Esophagus (tissue), 2 donors: ENCODE measurements at regions not wholly inside any gene's neighbourhood (a gene's known extent, or its start where the extent isn't known, plus 50 kb on each side); places are given as distances from the start of the nearest gene placed in this dataset.

ENCODE experiments used
- H3K27ac ChIP-seq, 2 donors: one replicate each; pipeline ENCODE4 v1.5.1; 2013; ENCODE audit warnings: low read depth in 2 of 2, mild to moderate bottlenecking in 2 of 2, inconsistent platforms in 1 of 2, low read length in 1 of 2, moderate library complexity in 1 of 2
- H3K27me3 ChIP-seq, 2 donors: one replicate each; pipeline ENCODE4 v1.6.1; 2013; ENCODE audit warnings: low read length in 2 of 2, control low read depth in 1 of 2, mild to moderate bottlenecking in 1 of 2; ENCODE audit not compliant: insufficient read depth in 2 of 2, control insufficient read depth in 1 of 2
- H3K36me3 ChIP-seq, 2 donors: one replicate each; pipeline ENCODE4 v1.6.1; 2013; ENCODE audit warnings: low read length in 1 of 2; ENCODE audit not compliant: control insufficient read depth in 2 of 2, insufficient read depth in 2 of 2
- H3K4me1 ChIP-seq, 2 donors: one replicate each; pipeline ENCODE4 v1.6.1; 2013; ENCODE audit warnings: low read length in 1 of 2; ENCODE audit not compliant: control insufficient read depth in 2 of 2, insufficient read depth in 2 of 2
- H3K4me3 ChIP-seq, 2 donors: one replicate each; pipeline ENCODE4 v1.5.1; 2013; ENCODE audit warnings: low read length in 2 of 2, mild to moderate bottlenecking in 2 of 2, low read depth in 1 of 2, moderate library complexity in 1 of 2
- H3K9me3 ChIP-seq, 2 donors: one replicate each; pipeline ENCODE4 v1.6.1; 2013; ENCODE audit warnings: mild to moderate bottlenecking in 2 of 2, low read depth in 1 of 2, low read length in 1 of 2, moderate library complexity in 1 of 2; ENCODE audit not compliant: control insufficient read depth in 2 of 2, insufficient read depth in 1 of 2
- WGBS, 2 donors: extraction: QIAGEN DNeasy Blood & Tissue Kit; methylation state at CpG; one replicate each; pipeline ENCODE4 v1.1.7; 2013; 5-methylcytosine and 5-hydroxymethylcytosine counted together
- donor health status: healthy with polysubstance abuse.
- donor health status: Bipolar disorder and iron deficiency.

GRCh38 chr15:31801152-31801551 is 229.2 kb upstream of the CHRNA7 start:
- Histone ChIP-seq H3K27ac (no peak overlapping the region), H3K27me3 (no peaks in the 10 kb centered on the region), H3K9me3 (no peaks in the 10 kb centered on the region), H3K36me3 (no peaks in the 10 kb centered on the region), H3K4me1 (no peaks in the 10 kb centered on the region), H3K4me3 (no peak overlapping the region)
- WGBS, 2 donors = 70 to 79% methylated on average over 5 of the region's 5 CpGs

- 64 to 77% methylated on average over 3 of the region's 3 CpGs for WGBS, 2 donors
- Histone ChIP-seq H3K4me3 (no peak overlapping the region), H3K9me3 (no peaks in the 10 kb centered on the region), H3K27ac (no peak overlapping the region), H3K4me1 (no peaks in the 10 kb centered on the region), H3K36me3 (no peaks in the 10 kb centered on the region), H3K27me3 (no peaks in the 10 kb centered on the region)
These were observed 227.6 kb upstream of the CHRNA7 start for GRCh38 chr15:31802761-31803160.

GRCh38 chr15:31803388-31803884 is 226.9 kb upstream of the CHRNA7 start:
- Histone ChIP-seq H3K4me1 (no peaks in the 10 kb centered on the region), H3K27me3 (no peaks in the 10 kb centered on the region), H3K27ac (no peak overlapping the region), H3K9me3 (no peaks in the 10 kb centered on the region), H3K36me3 (no peaks in the 10 kb centered on the region), H3K4me3 (no peak overlapping the region)
- WGBS, 2 donors = 73 to 82% methylated on average over 3 of the region's 3 CpGs

- Histone ChIP-seq H3K9me3 (no peaks in the 10 kb centered on the region), H3K36me3 (no peaks in the 10 kb centered on the region), H3K4me3 (no peak overlapping the region), H3K27ac (no peak overlapping the region), H3K4me1 (no peaks in the 10 kb centered on the region), H3K27me3 (no peaks in the 10 kb centered on the region)
- WGBS, 2 donors = 74 to 83% methylated on average over 5 of the region's 5 CpGs
These were observed 225.1 kb upstream of the CHRNA7 start for GRCh38 chr15:31805090-31805662.

GRCh38 chr15:31806106-31806505 is 224.2 kb upstream of the CHRNA7 start:
- Histone ChIP-seq H3K27ac (no peak overlapping the region), H3K4me1 (no peaks in the 10 kb centered on the region), H3K27me3 (no peaks in the 10 kb centered on the region), H3K9me3 (no peaks in the 10 kb centered on the region), H3K36me3 (no peaks in the 10 kb centered on the region), H3K4me3 (no peak overlapping the region)

GRCh38 chr15:31811641-31812040 is 218.7 kb upstream of the CHRNA7 start:
- no peaks in the 10 kb centered on the region for H3K27me3 ChIP-seq
- no peaks in the 10 kb centered on the region for H3K9me3 ChIP-seq
- no peaks in the 10 kb centered on the region for H3K4me1 ChIP-seq
- 94% methylated on average over 10 of the region's 10 CpGs for WGBS, 2 donors
- H3K4me3 ChIP-seq = no peak overlapping the region
- no peak overlapping the region for H3K27ac ChIP-seq
- no peaks in the 10 kb centered on the region for H3K36me3 ChIP-seq

- Histone ChIP-seq H3K27ac (no peak overlapping the region), H3K27me3 (no peaks in the 10 kb centered on the region), H3K36me3 (no peaks in the 10 kb centered on the region), H3K4me1 (no peaks in the 10 kb centered on the region), H3K9me3 (no peaks in the 10 kb centered on the region), H3K4me3 (no peak overlapping the region)
- 79 to 90% methylated on average over 5 of the region's 5 CpGs for WGBS, 2 donors
These were observed 216.2 kb upstream of the CHRNA7 start for GRCh38 chr15:31814082-31814481.

- Histone ChIP-seq H3K27me3 (no peaks in the 10 kb centered on the region), H3K4me1 (no peaks in the 10 kb centered on the region), H3K27ac (no peak overlapping the region), H3K36me3 (no peaks in the 10 kb centered on the region), H3K9me3 (no peaks in the 10 kb centered on the region), H3K4me3 (no peak overlapping the region)
- WGBS, 2 donors = 78 to 82% methylated on average over 15 of the region's 15 CpGs
These were observed 214.7 kb upstream of the CHRNA7 start for GRCh38 chr15:31815411-31816155.

GRCh38 chr15:31822463-31822862 is 207.9 kb upstream of the CHRNA7 start:
- Histone ChIP-seq H3K27ac (no peak overlapping the region), H3K36me3 (no peaks in the 10 kb centered on the region), H3K4me3 (no peak overlapping the region), H3K27me3 (no peaks in the 10 kb centered on the region), H3K4me1 (no peaks in the 10 kb centered on the region), H3K9me3 (no peaks in the 10 kb centered on the region)
- WGBS, 2 donors = 91 to 95% methylated on average over 2 of the region's 2 CpGs

GRCh38 chr15:31824024-31824423 is 206.3 kb upstream of the CHRNA7 start:
- Histone ChIP-seq H3K4me3 (no peak overlapping the region), H3K27ac (no peak overlapping the region), H3K36me3 (no peaks in the 10 kb centered on the region), H3K27me3 (no peaks in the 10 kb centered on the region), H3K9me3 (peaks cover 0 to 2% of the 10 kb centered on the region in 2 donors), H3K4me1 (no peaks in the 10 kb centered on the region)
- 62 to 86% methylated on average over 5 of the region's 5 CpGs for WGBS, 2 donors
